K562 (cell line): ENCODE measurements at regions not wholly inside any gene's neighbourhood (a gene's known extent, or its start where the extent isn't known, plus 50 kb on each side); places are given as distances from the start of the nearest gene placed in this dataset.

Source experiments
- ATAC-seq: fragments of 200-7000 bp; cut with Tn5 transposase; 3 replicates; pipeline ENCODE4 v1.9.1; 2020; ENCODE audit warnings: moderate library complexity
- BruUV-seq: library from RNA; stranded (reverse); fragments of 400-500 nt; replicated peaks from 2 replicates; lab custom pipeline; 2021; lab: Mats Ljungman, UMichigan
- CTCF ChIA-PET: fragments of 300-600 bp; formaldehyde crosslinking; extraction: SDS; loops from one replicate; lab custom pipeline; 2021; ENCODE audit warnings: low intra/inter-chr PET ratio; lab: Yijun Ruan, JAX
- POLR2A ChIA-PET: fragments of 300-600, 350-650 bp; sonication (Branson Sonifier 250); formaldehyde crosslinking; extraction: SDS; loops from one replicate; lab custom pipeline; 2021; ENCODE audit warnings: antibody characterized with exemption, inconsistent platforms; lab: Yijun Ruan, JAX
- DNase-seq, 4 experiments: peaks; one replicate each; pipeline versions ENCODE4 v3.0.0 to v3.0.0-alpha.2; 2011 to 2018; ENCODE audit warnings: low spot score in 3 of 4, mixed read lengths in 3 of 4; ENCODE audit errors: extremely low read depth in 1 of 4
- FAIRE-seq: peaks from 2 replicates; lab custom pipeline; 2011; peaks lifted over from hg19 to GRCh38; lab: Jason Lieb, UNC
- H2AFZ ChIP-seq: 2 replicates; pipeline ENCODE4 v1.6.0; 2011; ENCODE audit warnings: low read depth, low read length, control low read depth, inconsistent platforms
- H3K27ac ChIP-seq: fragments of 200-600 bp; 3 replicates; pipeline ENCODE4 v1.8.0; 2011; ENCODE audit warnings: low read depth, mild to moderate bottlenecking, control low read depth, inconsistent platforms, low read length, moderate library complexity, mixed read lengths; ENCODE audit errors: extremely low read depth
- H3K27me3 ChIP-seq, 2 experiments: fragments of 300-600 bp in 1 of 2; 2 replicates in 1 of 2; 3 replicates in 1 of 2; pipeline versions ENCODE4 v1.6.0 to v1.8.0; 2011; ENCODE audit warnings: inconsistent platforms in 2 of 2, low read length in 2 of 2, mild to moderate bottlenecking in 1 of 2, mixed read lengths in 1 of 2, moderate library complexity in 1 of 2; ENCODE audit not compliant: control insufficient read depth in 2 of 2, insufficient read depth in 2 of 2
- H3K36me3 ChIP-seq: fragments of 300-600 bp; 3 replicates; pipeline ENCODE4 v1.8.0; 2011; ENCODE audit warnings: mild to moderate bottlenecking, low read length, inconsistent platforms; ENCODE audit not compliant: control insufficient read depth, insufficient read depth
- H3K4me1 ChIP-seq, 2 experiments: fragments of 200-600 bp in 1 of 2; replicated peaks in 1 of 2; 2 replicates in 1 of 2; 3 replicates in 1 of 2; pipeline versions ENCODE4 v1.5.1 to v1.8.0; 2011; ENCODE audit warnings: inconsistent platforms in 2 of 2, low read length in 2 of 2, mild to moderate bottlenecking in 1 of 2, mixed read lengths in 1 of 2, moderate library complexity in 1 of 2; ENCODE audit not compliant: control insufficient read depth in 2 of 2, insufficient read depth in 2 of 2
- H3K4me2 ChIP-seq: 2 replicates; pipeline ENCODE4 v1.6.1; 2011; ENCODE audit warnings: low read length, control low read depth, inconsistent platforms, mixed read lengths; ENCODE audit not compliant: insufficient read depth
- H3K4me3 ChIP-seq: fragments of 200-600 bp; sonication (generic), shearing (Covaris generic); 2 replicates; pipeline ENCODE4 v1.5.1; 2016; ENCODE audit warnings: control low read depth, inconsistent platforms
- H3K79me2 ChIP-seq: fragments of 200-600 bp; 3 replicates; pipeline ENCODE4 v1.8.0; 2011; ENCODE audit warnings: low read length, inconsistent platforms; ENCODE audit not compliant: control insufficient read depth, insufficient read depth
- H3K9ac ChIP-seq, 2 experiments: 2 replicates each; pipeline versions ENCODE4 v1.6.0 to v1.6.1; 2011; ENCODE audit warnings: low read depth in 2 of 2, low read length in 2 of 2, control low read depth in 1 of 2, inconsistent platforms in 1 of 2, mild to moderate bottlenecking in 1 of 2, mixed read lengths in 1 of 2; ENCODE audit not compliant: insufficient read depth in 1 of 2
- H3K9me1 ChIP-seq: one replicate; pipeline ENCODE4 v1.6.0; 2011; ENCODE audit warnings: inconsistent platforms, mild to moderate bottlenecking, low read length, moderate library complexity; ENCODE audit not compliant: control insufficient read depth, insufficient read depth
- H3K9me3 ChIP-seq: replicated peaks from 2 replicates; pipeline ENCODE4 v1.5.1; 2011; ENCODE audit warnings: low read depth, low read length, inconsistent platforms; ENCODE audit not compliant: control insufficient read depth, insufficient read depth
- H4K20me1 ChIP-seq: replicated peaks from 2 replicates; pipeline ENCODE4 v1.6.1; 2011; ENCODE audit warnings: low read length, inconsistent platforms, mixed read lengths; ENCODE audit not compliant: control insufficient read depth, insufficient read depth
- CBFA2T3 ChIP-seq: fragments of 450-650 bp; IDR thresholded peaks from 2 replicates; pipeline ENCODE4 v1.6.1; 2017
- CSDE1 ChIP-seq, 2 experiments: fragments of 450-650 bp; IDR thresholded peaks; 2 replicates each; pipeline ENCODE4 v1.6.1; 2016; ENCODE audit warnings: mild to moderate bottlenecking in 1 of 2
- DLX4 ChIP-seq: fragments of 250-450 bp; sonication (Bioruptor Pico); IDR thresholded peaks from 2 replicates; pipeline ENCODE4 v1.6.1; 2021; ENCODE audit warnings: mild to moderate bottlenecking
- FOXO4 ChIP-seq: fragments of 450-650 bp; formaldehyde crosslinking; IDR thresholded peaks from 2 replicates; pipeline ENCODE4 v1.4.0; 2020; ENCODE audit warnings: mild to moderate bottlenecking, moderate library complexity
- GTF2B ChIP-seq: IDR thresholded peaks from 2 replicates; pipeline ENCODE4 v1.6.1; 2011; ENCODE audit not compliant: insufficient read length; ENCODE audit errors: extremely low read depth
- HMBOX1 ChIP-seq: sonication (generic); IDR thresholded peaks from 2 replicates; pipeline ENCODE4 v1.6.1; 2016
- SMARCB1 ChIP-seq: IDR thresholded peaks from 2 replicates; pipeline ENCODE4 v1.6.1; 2011; ENCODE audit warnings: improper control_type of control experiment, low read depth; ENCODE audit not compliant: insufficient read length
- ZNF280A ChIP-seq: fragments of 450-650 bp; IDR thresholded peaks from 2 replicates; pipeline ENCODE4 v1.6.1; 2018; ENCODE audit warnings: mild to moderate bottlenecking, low read depth; ENCODE audit not compliant: partially characterized antibody
- WGBS: fragments of 100-300 bp; shearing (Covaris generic); methylation state at CpG from one replicate; pipeline ENCODE4 v1.1.6; 2016; ENCODE audit warnings: low coverage, mixed read lengths; ENCODE audit not compliant: insufficient coverage; ENCODE audit errors: missing lambda C conversion rate; 5-methylcytosine and 5-hydroxymethylcytosine counted together
- in situ Hi-C: fragments of 300-500 bp; cut with MboI; formaldehyde crosslinking; loops from 4 replicates; pipeline ENCODE4 v1.15.0; 2018; ENCODE audit warnings: inconsistent platforms, mixed read lengths
- intact Hi-C: fragments of 100-400 bp; cut with micrococcal nuclease; formaldehyde crosslinking; loops from 2 replicates; pipeline ENCODE4 v1.14.2; 2022

- Histone ChIP-seq H2AFZ (0 out of 2 replicates have a peak overlapping the region, but pooled peaks have one; percentile 2), H3K36me3 (no peaks in the 10 kb centered on the region), H3K4me3 (no peak overlapping the region), H3K9me3 (no peaks in the 10 kb centered on the region), H3K9me1 (no peaks in the 10 kb centered on the region), H3K79me2 (no peaks in the 10 kb centered on the region), H3K4me2 (no peak overlapping the region), H3K4me1 (no peaks in the 10 kb centered on the region), H3K27me3 (no peaks in the 10 kb centered on the region), H4K20me1 (no peaks in the 10 kb centered on the region), H3K9ac (no peak overlapping the region), H3K27ac (no peak overlapping the region)
- POLR2A ChIA-PET, result interaction anchor here (0.6 kb wide), 1 partner anchor 136 kb away, joined by 3 read pairs; no protein-coding TSS in a partner anchor
- in situ Hi-C loops (no loop called here), intact Hi-C loops (no loop called here)
- DNase-seq (peak in 1 of 4 experiments; percentile 30), ATAC-seq (peak; percentile 67), FAIRE-seq (no peak)
- WGBS, result 4% methylated on average over 1 of the region's 1 CpG
- TF ChIP-seq SMARCB1 (no peak), HMBOX1 (peak; percentile 87), CBFA2T3 (0 out of 2 replicates have a peak, but pooled peaks have one; percentile 9)
- CTCF ChIA-PET, result no interaction called here
- no TSS peak for BruUV-seq
Measured at GRCh38 chr5:29995154-29995553, 1198.3 kb upstream of the CDH6 start.

GRCh38 chr5:29994519-29994918 lies 1199.0 kb upstream of the CDH6 start:
- no peaks in the 10 kb centered on the region for H3K9me3 ChIP-seq
- WGBS, result 10% methylated on average over 3 of the region's 3 CpGs
- ATAC-seq (no peak), DNase-seq (no peak), FAIRE-seq (no peak)
- ChIA-PET POLR2A (interaction anchor here (1.0 kb wide), 1 partner anchor 14 kb away, joined by 3 read pairs; no protein-coding TSS in a partner anchor), CTCF (no interaction called here)
- no peaks in the 10 kb centered on the region for H3K9me1 ChIP-seq
- H3K27me3 ChIP-seq, result no peaks in the 10 kb centered on the region
- no peaks in the 10 kb centered on the region for H3K4me1 ChIP-seq
- H3K9ac ChIP-seq, result no peak overlapping the region
- intact Hi-C loops (no loop called here), in situ Hi-C loops (no loop called here)
- no TSS peak for BruUV-seq
- no peak overlapping the region for H3K4me2 ChIP-seq
- no peak overlapping the region for H2AFZ ChIP-seq
- H3K36me3 ChIP-seq, result no peaks in the 10 kb centered on the region
- H3K4me3 ChIP-seq, result no peak overlapping the region
- H3K27ac ChIP-seq, result no peak overlapping the region
- H4K20me1 ChIP-seq, result no peaks in the 10 kb centered on the region
- no peaks in the 10 kb centered on the region for H3K79me2 ChIP-seq
- TF ChIP-seq DLX4 (CRISPR knock-in tag) (no peak), GTF2B (no peak), FOXO4 (CRISPR knock-in tag) (no peak), ZNF280A (no peak), CSDE1 (IDR thresholded peaks at IDR 0.05) (no peak)
